Immature natural killer cell (primary cell): ENCODE measurements at regions not wholly inside any gene's neighbourhood (a gene's known extent, or its start where the extent isn't known, plus 50 kb on each side); places are given as distances from the start of the nearest gene placed in this dataset.
"Not testable (repeated sequence)": the region's sequence is repeated elsewhere in the genome, so short reads cannot be mapped to it uniquely, and the experiment has no call there.

Source experiments
- DNase-seq, 3 donors: peaks; one replicate each; pipeline ENCODE4 v3.0.0; 2022; ENCODE audit warnings: mixed read lengths in 1 of 3
- H3K27ac Mint-ChIP-seq, 6 donors: one replicate each; pipeline ENCODE4 v1.8.0; 2020; ENCODE audit warnings: mixed read lengths in 6 of 6, mild to moderate bottlenecking in 5 of 6, inconsistent platforms in 4 of 6, moderate library complexity in 3 of 6
- H3K27me3 Mint-ChIP-seq, 3 donors: one replicate each; pipeline ENCODE4 v1.8.0; 2020 to 2021; ENCODE audit warnings: low read depth in 3 of 3, mild to moderate bottlenecking in 3 of 3, mixed read lengths in 3 of 3, moderate library complexity in 3 of 3, inconsistent platforms in 1 of 3
- H3K36me3 Mint-ChIP-seq, 3 donors: one replicate each; pipeline ENCODE4 v1.8.0; 2020; ENCODE audit warnings: mixed read lengths in 3 of 3, inconsistent platforms in 2 of 3, mild to moderate bottlenecking in 2 of 3
- H3K4me1 Mint-ChIP-seq, 2 donors: one replicate each; pipeline ENCODE4 v1.8.0; 2020; ENCODE audit warnings: inconsistent platforms in 2 of 2, mild to moderate bottlenecking in 2 of 2, mixed read lengths in 2 of 2, moderate library complexity in 1 of 2
- H3K4me3 Mint-ChIP-seq, 5 donors: one replicate each; pipeline ENCODE4 v1.8.0; 2020; ENCODE audit warnings: mild to moderate bottlenecking in 5 of 5, mixed read lengths in 5 of 5, inconsistent platforms in 3 of 5, moderate library complexity in 3 of 5
- H3K9me3 Mint-ChIP-seq, 6 donors: one replicate each; pipeline ENCODE4 v1.8.0; 2020; ENCODE audit warnings: mild to moderate bottlenecking in 6 of 6, mixed read lengths in 6 of 6, inconsistent platforms in 4 of 6, moderate library complexity in 3 of 6

GRCh38 chr21:27858053-27858825, 891.4 kb upstream of the ADAMTS5 start:
- not testable (repeated sequence) for DNase-seq, H3K4me1 Mint-ChIP-seq, H3K27me3 Mint-ChIP-seq, H3K4me3 Mint-ChIP-seq, H3K27ac Mint-ChIP-seq, H3K36me3 Mint-ChIP-seq
- peaks cover 0 to 27% (median 3%) of the 10 kb centered on the region in 6 donors for H3K9me3 Mint-ChIP-seq

GRCh38 chr21:27856988-27857387, 890.1 kb upstream of the ADAMTS5 start:
- not testable (repeated sequence) for H3K27me3 Mint-ChIP-seq, H3K4me1 Mint-ChIP-seq, H3K27ac Mint-ChIP-seq, H3K4me3 Mint-ChIP-seq, DNase-seq, H3K36me3 Mint-ChIP-seq
- H3K9me3 Mint-ChIP-seq = peaks cover 0 to 27% (median 2%) of the 10 kb centered on the region in 6 donors

- Mint-ChIP-seq H3K36me3 (no peaks in the 10 kb centered on the region), H3K27ac (no peak overlapping the region), H3K27me3 (peaks cover 0 to 2% (median 0%) of the 10 kb centered on the region in 3 donors), H3K4me3 (no peak overlapping the region), H3K9me3 (peaks cover 0 to 10% (median 4%) of the 10 kb centered on the region in 6 donors), H3K4me1 (no peaks in the 10 kb centered on the region)
- DNase-seq = no peak
Measured at GRCh38 chr21:27841084-27841672, 874.3 kb upstream of the ADAMTS5 start.

GRCh38 chr21:27840262-27840661, 873.4 kb upstream of the ADAMTS5 start:
- Mint-ChIP-seq H3K36me3 (no peaks in the 10 kb centered on the region), H3K4me1 (no peaks in the 10 kb centered on the region), H3K9me3 (peaks cover 0 to 12% (median 3%) of the 10 kb centered on the region in 6 donors), H3K27me3 (peaks cover 0 to 2% (median 1%) of the 10 kb centered on the region in 3 donors), H3K27ac (no peak overlapping the region), H3K4me3 (no peak overlapping the region)
- DNase-seq = no peak

- peaks cover 0 to 2% (median 1%) of the 10 kb centered on the region in 3 donors for H3K27me3 Mint-ChIP-seq
Measured at GRCh38 chr21:27839512-27840115, 872.7 kb upstream of the ADAMTS5 start.

GRCh38 chr21:27838573-27838972, 871.7 kb upstream of the ADAMTS5 start:
- H3K36me3 Mint-ChIP-seq = no peaks in the 10 kb centered on the region
- peaks cover 0 to 1% (median 0%) of the 10 kb centered on the region in 3 donors for H3K27me3 Mint-ChIP-seq
- H3K27ac Mint-ChIP-seq = no peak overlapping the region
- peaks cover 0 to 12% (median 3%) of the 10 kb centered on the region in 6 donors for H3K9me3 Mint-ChIP-seq
- DNase-seq = no peak
- no peak overlapping the region for H3K4me3 Mint-ChIP-seq
- H3K4me1 Mint-ChIP-seq = no peaks in the 10 kb centered on the region

More at GRCh38 chr21:27839512-27840115, 872.7 kb upstream of the ADAMTS5 start:
- Mint-ChIP-seq H3K27ac (no peak overlapping the region), H3K36me3 (no peaks in the 10 kb centered on the region), H3K4me3 (no peak overlapping the region), H3K4me1 (no peaks in the 10 kb centered on the region), H3K9me3 (peaks cover 0 to 12% (median 3%) of the 10 kb centered on the region in 6 donors)
- DNase-seq = no peak

GRCh38 chr21:27837936-27838335, 871.0 kb upstream of the ADAMTS5 start:
- Mint-ChIP-seq H3K27me3 (peaks cover 0 to 1% (median 0%) of the 10 kb centered on the region in 3 donors), H3K4me3 (no peak overlapping the region), H3K36me3 (no peaks in the 10 kb centered on the region), H3K4me1 (no peaks in the 10 kb centered on the region), H3K27ac (no peak overlapping the region), H3K9me3 (peaks cover 0 to 12% (median 3%) of the 10 kb centered on the region in 6 donors)
- DNase-seq = no peak

- no peak for DNase-seq
- Mint-ChIP-seq H3K27ac (no peak overlapping the region), H3K4me1 (peaks cover 0 to 6% of the 10 kb centered on the region in 2 donors), H3K9me3 (peaks cover 1 to 17% (median 4%) of the 10 kb centered on the region in 6 donors), H3K4me3 (no peak overlapping the region), H3K27me3 (peaks cover 0 to 1% (median 0%) of the 10 kb centered on the region in 3 donors), H3K36me3 (no peaks in the 10 kb centered on the region)
Measured at GRCh38 chr21:27833298-27833697, 866.4 kb upstream of the ADAMTS5 start.

GRCh38 chr21:27831816-27832569, 865.1 kb upstream of the ADAMTS5 start:
- DNase-seq = no peak
- H3K9me3 Mint-ChIP-seq = peaks cover 2 to 21% (median 5%) of the 10 kb centered on the region in 6 donors
- no peak overlapping the region for H3K4me3 Mint-ChIP-seq
- no peak overlapping the region for H3K27ac Mint-ChIP-seq
- peaks cover 0 to 6% of the 10 kb centered on the region in 2 donors for H3K4me1 Mint-ChIP-seq
- no peaks in the 10 kb centered on the region for H3K36me3 Mint-ChIP-seq
- peaks cover 0 to 1% (median 0%) of the 10 kb centered on the region in 3 donors for H3K27me3 Mint-ChIP-seq

GRCh38 chr21:27831177-27831576, 864.3 kb upstream of the ADAMTS5 start:
- Mint-ChIP-seq H3K27ac (no peak overlapping the region), H3K36me3 (no peaks in the 10 kb centered on the region), H3K27me3 (peaks cover 0 to 1% (median 0%) of the 10 kb centered on the region in 3 donors), H3K4me1 (peaks cover 0 to 6% of the 10 kb centered on the region in 2 donors), H3K4me3 (no peak overlapping the region), H3K9me3 (peaks cover 2 to 21% (median 5%) of the 10 kb centered on the region in 6 donors)
- no peak for DNase-seq

- H3K27me3 Mint-ChIP-seq = peaks cover 0 to 2% (median 0%) of the 10 kb centered on the region in 3 donors
- H3K4me1 Mint-ChIP-seq = peaks cover 0 to 6% of the 10 kb centered on the region in 2 donors
- H3K27ac Mint-ChIP-seq = no peak overlapping the region
- no peaks in the 10 kb centered on the region for H3K36me3 Mint-ChIP-seq
- peaks cover 4 to 21% (median 6%) of the 10 kb centered on the region in 6 donors for H3K9me3 Mint-ChIP-seq
- DNase-seq = no peak
- no peak overlapping the region for H3K4me3 Mint-ChIP-seq
Measured at GRCh38 chr21:27827972-27828371, 861.1 kb upstream of the ADAMTS5 start.

- DNase-seq = no peak
- Mint-ChIP-seq H3K27me3 (peaks cover 0 to 2% (median 0%) of the 10 kb centered on the region in 3 donors), H3K36me3 (no peaks in the 10 kb centered on the region), H3K9me3 (peaks cover 4 to 18% (median 6%) of the 10 kb centered on the region in 6 donors), H3K27ac (no peak overlapping the region), H3K4me1 (peaks cover 0 to 6% of the 10 kb centered on the region in 2 donors), H3K4me3 (no peak overlapping the region)
Measured at GRCh38 chr21:27825035-27825434, 858.1 kb upstream of the ADAMTS5 start.

- Mint-ChIP-seq H3K4me3 (no peak overlapping the region), H3K27me3 (peaks cover 0 to 2% (median 0%) of the 10 kb centered on the region in 3 donors), H3K27ac (no peak overlapping the region), H3K4me1 (no peaks in the 10 kb centered on the region), H3K36me3 (no peaks in the 10 kb centered on the region), H3K9me3 (peaks cover 1 to 11% (median 6%) of the 10 kb centered on the region in 6 donors)
- DNase-seq = no peak
Measured at GRCh38 chr21:27823652-27824201, 856.8 kb upstream of the ADAMTS5 start.
